Activated naive CD4-positive, alpha-beta T cell treated with anti-CD3 and anti-CD28 coated beads for 36 hours (primary cell): ENCODE measurements at regions not wholly inside any gene's neighbourhood (a gene's known extent, or its start where the extent isn't known, plus 50 kb on each side); places are given as distances from the start of the nearest gene placed in this dataset.

Experiments used
- CTCF ChIA-PET: fragments of 350-600 bp; sonication (Branson Sonifier 250); formaldehyde crosslinking; loops from one replicate; lab custom pipeline; 2021; ENCODE audit warnings: antibody characterized with exemption; lab: Charles Lee
- DNase-seq: peaks from one replicate; pipeline ENCODE4 v3.0.0-alpha.2; 2020
- H3K27ac Mint-ChIP-seq: one replicate; pipeline ENCODE4 v1.8.0; 2021; ENCODE audit warnings: mild to moderate bottlenecking, mixed read lengths
- H3K27me3 Mint-ChIP-seq: one replicate; pipeline ENCODE4 v1.8.0; 2021; ENCODE audit warnings: low read depth, mixed read lengths
- H3K36me3 Mint-ChIP-seq: one replicate; pipeline ENCODE4 v1.8.0; 2021; ENCODE audit warnings: low read depth, mixed read lengths
- H3K4me1 Mint-ChIP-seq: one replicate; pipeline ENCODE4 v1.8.0; 2021; ENCODE audit warnings: low read depth, mixed read lengths
- H3K4me3 Mint-ChIP-seq: one replicate; pipeline ENCODE4 v1.8.0; 2021; ENCODE audit warnings: mild to moderate bottlenecking, moderate library complexity, mixed read lengths
- H3K9me3 Mint-ChIP-seq: one replicate; pipeline ENCODE4 v1.8.0; 2021; ENCODE audit warnings: mixed read lengths
- intact Hi-C: fragments of 100-400 bp; cut with micrococcal nuclease; formaldehyde crosslinking; loops from one replicate; pipeline ENCODE4 v1.15.1; 2023

GRCh38 chr5:141758310-141758998 lies 76.4 kb upstream of the ARAP3 start:
- Mint-ChIP-seq H3K9me3 (no peaks in the 10 kb centered on the region), H3K36me3 (no peaks in the 10 kb centered on the region), H3K4me3 (no peak overlapping the region), H3K27ac (no peak overlapping the region), H3K4me1 (peaks cover 4% of the 10 kb centered on the region), H3K27me3 (peaks cover 45% of the 10 kb centered on the region)
- intact Hi-C loops: no loop called here
- DNase-seq: no peak
- CTCF ChIA-PET: no interaction called here

GRCh38 chr5:141757402-141757801 lies 75.4 kb upstream of the ARAP3 start:
- CTCF ChIA-PET: interaction anchor here (0.6 kb wide), 1 partner anchor 55 kb away, joined by 3 read pairs; no protein-coding TSS in a partner anchor

GRCh38 chr5:141756196-141756595 lies 74.2 kb upstream of the ARAP3 start:
- intact Hi-C loops: no loop called here
- Mint-ChIP-seq H3K27ac (no peak overlapping the region), H3K4me1 (peaks cover 4% of the 10 kb centered on the region), H3K4me3 (no peak overlapping the region), H3K36me3 (no peaks in the 10 kb centered on the region), H3K9me3 (no peaks in the 10 kb centered on the region), H3K27me3 (peaks cover 52% of the 10 kb centered on the region)
- DNase-seq: no peak
- CTCF ChIA-PET: interaction anchor here (0.9 to 2.0 kb wide), 2 partner anchors 64 to 123 kb away, joined by 3 to 9 read pairs; partner anchors contain the start of gene PCDH1

More at GRCh38 chr5:141757402-141757801, 75.4 kb upstream of the ARAP3 start:
- intact Hi-C loops: no loop called here
- no peak overlapping the region for H3K27ac Mint-ChIP-seq
- no peak overlapping the region for H3K4me3 Mint-ChIP-seq
- peaks cover 50% of the 10 kb centered on the region for H3K27me3 Mint-ChIP-seq
- H3K36me3 Mint-ChIP-seq: no peaks in the 10 kb centered on the region
- peaks cover 4% of the 10 kb centered on the region for H3K4me1 Mint-ChIP-seq
- no peak for DNase-seq
- no peaks in the 10 kb centered on the region for H3K9me3 Mint-ChIP-seq

- Mint-ChIP-seq H3K9me3 (no peaks in the 10 kb centered on the region), H3K27me3 (peaks cover 44% of the 10 kb centered on the region), H3K4me1 (peaks cover 4% of the 10 kb centered on the region), H3K4me3 (no peak overlapping the region), H3K27ac (no peak overlapping the region), H3K36me3 (no peaks in the 10 kb centered on the region)
- CTCF ChIA-PET: interaction anchor here (0.8 kb wide), 1 partner anchor 206 kb away, joined by 3 read pairs; no protein-coding TSS in a partner anchor
- peak; percentile 61 for DNase-seq
- intact Hi-C loops: loop anchor here (1.0 to 5.0 kb wide), 3 partner anchors 11 to 123 kb away; partner anchors contain the start of gene PCDH1
These were observed 72.1 kb upstream of the ARAP3 start for GRCh38 chr5:141753971-141754713.

GRCh38 chr5:141753143-141753970 lies 71.3 kb upstream of the ARAP3 start:
- Mint-ChIP-seq H3K4me1 (peaks cover 3% of the 10 kb centered on the region), H3K36me3 (no peaks in the 10 kb centered on the region), H3K9me3 (no peaks in the 10 kb centered on the region)

GRCh38 chr5:141747152-141748141 lies 65.4 kb upstream of the ARAP3 start:
- CTCF ChIA-PET: no interaction called here
- DNase-seq: no peak
- Mint-ChIP-seq H3K4me1 (no peaks in the 10 kb centered on the region), H3K9me3 (no peaks in the 10 kb centered on the region), H3K36me3 (no peaks in the 10 kb centered on the region), H3K4me3 (no peak overlapping the region), H3K27ac (no peak overlapping the region), H3K27me3 (peaks cover 30% of the 10 kb centered on the region)
- intact Hi-C loops: no loop called here

More at GRCh38 chr5:141753143-141753970, 71.3 kb upstream of the ARAP3 start:
- Mint-ChIP-seq H3K4me3 (no peak overlapping the region), H3K27me3 (peaks cover 41% of the 10 kb centered on the region), H3K27ac (no peak overlapping the region)
- CTCF ChIA-PET: interaction anchor here (0.6 kb wide), 1 partner anchor 27 kb away, joined by 3 read pairs; no protein-coding TSS in a partner anchor
- DNase-seq: no peak
- intact Hi-C loops: loop anchor here (5.0 kb wide), 1 partner anchor 124 kb away; the partner anchor contains the start of gene PCDH1

- Mint-ChIP-seq H3K27me3 (peaks cover 27% of the 10 kb centered on the region), H3K36me3 (no peaks in the 10 kb centered on the region), H3K4me3 (no peak overlapping the region), H3K4me1 (no peaks in the 10 kb centered on the region), H3K27ac (no peak overlapping the region), H3K9me3 (no peaks in the 10 kb centered on the region)
- intact Hi-C loops: no loop called here
- no peak for DNase-seq
- CTCF ChIA-PET: no interaction called here
These were observed 64.4 kb upstream of the ARAP3 start for GRCh38 chr5:141746395-141746794.

GRCh38 chr5:141745390-141745789 lies 63.4 kb upstream of the ARAP3 start:
- CTCF ChIA-PET: no interaction called here
- H3K4me3 Mint-ChIP-seq: no peak overlapping the region
- H3K4me1 Mint-ChIP-seq: no peaks in the 10 kb centered on the region
- H3K9me3 Mint-ChIP-seq: no peaks in the 10 kb centered on the region
- no peaks in the 10 kb centered on the region for H3K36me3 Mint-ChIP-seq
- peaks cover 27% of the 10 kb centered on the region for H3K27me3 Mint-ChIP-seq
- H3K27ac Mint-ChIP-seq: no peak overlapping the region
- no peak for DNase-seq
- intact Hi-C loops: no loop called here

GRCh38 chr5:141743866-141744272 lies 61.8 kb upstream of the ARAP3 start:
- no peak for DNase-seq
- CTCF ChIA-PET: no interaction called here
- Mint-ChIP-seq H3K4me3 (no peak overlapping the region), H3K9me3 (no peaks in the 10 kb centered on the region), H3K27ac (no peak overlapping the region), H3K4me1 (no peaks in the 10 kb centered on the region), H3K27me3 (peaks cover 24% of the 10 kb centered on the region), H3K36me3 (no peaks in the 10 kb centered on the region)
- intact Hi-C loops: loop anchor here (1.0 kb wide), 1 partner anchor 10 kb away; no protein-coding TSS in a partner anchor

- H3K4me1 Mint-ChIP-seq: no peaks in the 10 kb centered on the region
- peak; percentile 52 for DNase-seq
- no peaks in the 10 kb centered on the region for H3K9me3 Mint-ChIP-seq
- H3K36me3 Mint-ChIP-seq: no peaks in the 10 kb centered on the region
- intact Hi-C loops: loop anchor here (1.0 kb wide), 1 partner anchor 11 kb away; no protein-coding TSS in a partner anchor
- no peak overlapping the region for H3K27ac Mint-ChIP-seq
- no peak overlapping the region for H3K4me3 Mint-ChIP-seq
- peaks cover 23% of the 10 kb centered on the region for H3K27me3 Mint-ChIP-seq
- CTCF ChIA-PET: interaction anchor here (1.0 kb wide), 1 partner anchor 135 kb away, joined by 3 read pairs; no protein-coding TSS in a partner anchor
These were observed 61.1 kb upstream of the ARAP3 start for GRCh38 chr5:141742866-141743851.
